EH (cell line): ENCODE measurements at regions not wholly inside any gene's neighbourhood (a gene's known extent, or its start where the extent isn't known, plus 50 kb on each side); places are given as distances from the start of the nearest gene placed in this dataset.
"Not testable (repeated sequence)": the region's sequence is repeated elsewhere in the genome, so short reads cannot be mapped to it uniquely, and the experiment has no call there.

ENCODE experiments used
- DNase-seq: peaks from one replicate; pipeline ENCODE4 v3.0.0-alpha.2; 2015; ENCODE audit warnings: low read depth

DNA sequence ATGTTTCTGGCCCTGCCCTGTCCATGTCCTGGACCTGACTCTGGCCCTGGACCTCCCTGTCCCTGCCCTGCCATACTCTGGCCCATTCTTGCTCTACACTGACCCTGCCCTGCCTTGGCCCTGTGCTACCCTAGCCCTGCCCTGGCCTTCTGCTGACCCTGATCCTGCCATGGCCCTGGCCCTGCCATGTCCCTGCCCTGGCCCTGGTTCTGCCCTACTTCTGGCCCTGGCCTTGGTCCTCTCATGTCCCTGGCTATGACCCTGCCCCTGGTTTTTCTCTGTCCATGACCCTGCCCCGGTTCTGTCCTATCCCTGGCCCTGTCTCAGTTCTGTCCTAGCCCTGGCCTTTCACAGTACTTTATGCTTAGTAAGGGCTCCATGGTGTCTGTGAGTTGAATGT, 234.5 kb downstream of the GOLGA6L6 start:
- not testable (repeated sequence) for DNase-seq

- not testable (repeated sequence) for DNase-seq
These were observed 235.0 kb downstream of the GOLGA6L6 start for GRCh38 chr15:20306497-20307106.

DNA sequence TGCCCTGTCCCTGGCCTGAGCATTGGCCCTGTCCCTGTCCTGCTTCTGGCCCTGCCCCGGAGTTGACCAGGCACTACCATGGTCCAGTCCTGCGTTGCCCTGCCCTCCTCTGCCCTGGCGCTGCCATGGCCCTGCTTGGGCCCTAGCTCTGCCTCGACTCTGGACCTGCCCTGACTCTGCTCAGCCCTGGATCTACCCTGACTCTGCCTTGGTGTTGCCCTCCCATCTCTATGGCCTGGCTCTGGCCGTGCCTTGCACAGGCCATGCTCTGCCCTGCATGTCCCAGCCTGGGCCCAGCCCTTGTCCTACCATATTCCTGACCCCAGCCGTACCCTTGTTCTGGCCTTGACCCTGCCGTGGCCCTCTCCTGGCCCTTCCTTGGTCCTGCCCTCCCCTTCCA, 235.7 kb downstream of the GOLGA6L6 start:
- DNase-seq: not testable (repeated sequence)

DNA sequence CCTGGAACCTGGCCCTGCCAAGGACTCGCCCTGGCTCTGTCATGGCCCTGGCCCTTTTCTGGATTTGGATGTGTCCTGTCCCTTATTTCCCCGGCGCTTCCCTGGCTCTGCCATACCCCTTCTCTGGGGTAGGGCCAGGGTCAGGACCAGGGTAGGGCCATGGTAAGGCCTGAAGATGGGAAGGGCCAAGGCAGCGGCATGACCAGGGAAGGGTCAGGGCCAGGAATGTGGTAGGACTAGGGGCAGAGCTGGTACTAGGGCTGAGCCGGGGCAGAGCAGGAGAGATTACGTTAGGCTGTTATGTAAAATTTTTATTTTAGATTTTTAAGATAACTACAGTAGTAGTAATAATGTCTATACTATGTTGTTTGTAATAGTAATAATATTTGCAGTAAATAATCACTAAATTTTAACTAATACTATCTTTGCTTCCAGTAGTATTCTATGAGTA, 236.6 kb downstream of the GOLGA6L6 start:
- DNase-seq: not testable (repeated sequence)

DNA sequence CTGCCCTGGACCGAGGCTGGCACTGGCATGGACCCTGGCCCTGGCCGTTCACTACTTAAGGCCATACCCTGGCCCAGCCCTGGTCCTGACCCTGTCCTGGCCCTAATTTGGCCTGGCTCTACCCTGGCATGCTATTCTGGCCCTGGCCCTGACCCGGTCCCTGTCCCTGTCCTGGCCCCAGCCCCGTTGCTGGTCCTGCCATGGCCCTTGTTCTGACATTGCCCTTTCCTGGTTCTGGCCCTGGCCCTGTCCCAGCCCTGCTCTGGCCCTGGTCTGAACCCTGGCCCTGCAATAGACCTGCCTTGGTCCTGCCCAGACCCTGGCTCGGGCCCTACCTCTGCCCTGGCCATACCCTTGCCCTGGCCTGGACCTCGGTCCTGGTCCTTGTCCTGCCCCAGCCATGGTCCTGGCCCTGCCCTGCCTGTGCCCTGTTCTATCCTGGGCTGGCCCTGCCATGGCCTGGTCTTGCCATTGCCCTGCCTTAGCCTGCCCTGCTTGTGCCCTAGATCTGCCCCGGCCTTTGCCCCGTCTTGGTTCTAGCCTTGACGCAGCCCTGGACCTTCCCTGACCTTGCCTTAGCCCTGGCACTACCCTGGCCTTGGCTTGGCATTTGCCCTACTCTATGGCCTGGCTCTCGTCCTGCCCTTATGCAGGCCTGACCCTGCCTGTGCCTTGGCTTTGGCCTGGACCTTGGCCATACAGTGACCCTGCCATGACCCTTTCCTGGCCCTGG, 237.2 kb downstream of the GOLGA6L6 start:
- not testable (repeated sequence) for DNase-seq

- DNase-seq: not testable (repeated sequence)
These were observed 238.1 kb downstream of the GOLGA6L6 start for GRCh38 chr15:20303248-20304171.

DNA sequence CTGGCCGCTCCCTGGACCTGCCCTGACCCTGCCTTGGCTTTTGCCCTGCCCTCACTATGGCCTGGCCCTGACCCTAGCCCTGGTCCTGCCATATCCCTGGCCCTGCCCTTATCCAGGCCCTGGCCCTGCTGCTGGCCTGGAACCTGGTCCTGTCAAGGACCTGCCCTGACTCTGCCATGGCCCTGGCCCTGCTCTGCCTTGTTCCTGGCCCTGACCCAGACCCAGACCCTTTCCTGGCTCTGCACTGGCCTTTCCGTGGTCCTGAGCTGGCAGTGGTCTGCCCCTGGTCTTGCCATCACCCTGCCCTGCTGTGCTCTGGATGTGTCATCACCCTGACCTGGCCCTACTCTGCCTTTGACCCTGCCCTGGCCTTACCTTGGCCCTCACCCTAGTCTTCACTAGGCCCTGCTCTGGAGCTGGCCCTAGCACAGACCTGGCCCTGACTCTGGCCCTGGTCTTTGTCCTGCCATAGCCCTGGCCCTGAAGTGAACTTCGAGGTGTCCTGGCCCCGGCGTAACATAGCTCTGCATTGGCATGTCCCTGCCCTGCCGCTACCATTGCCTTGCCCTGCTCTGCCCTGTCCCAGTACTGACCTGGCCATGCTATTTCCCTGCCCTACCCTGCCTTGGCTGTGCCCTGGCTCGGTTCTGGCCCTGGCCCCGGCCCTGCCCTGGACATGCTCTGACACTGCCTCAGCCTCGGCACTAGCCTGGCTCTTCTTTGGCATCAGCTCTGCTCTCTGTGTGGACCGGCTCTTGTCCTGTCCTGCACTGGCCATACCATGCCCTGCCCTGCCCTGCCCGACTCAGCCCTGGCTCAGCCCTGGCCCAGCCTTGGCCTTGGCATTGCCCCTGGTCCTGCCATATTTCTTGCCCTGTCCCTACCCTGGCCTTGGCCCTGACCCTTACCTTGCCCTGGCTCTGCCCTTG, 239.2 kb downstream of the GOLGA6L6 start:
- DNase-seq: not testable (repeated sequence)

GRCh38 chr15:20301471-20302081, 240.0 kb downstream of the GOLGA6L6 start:
- DNase-seq: not testable (repeated sequence)

DNA sequence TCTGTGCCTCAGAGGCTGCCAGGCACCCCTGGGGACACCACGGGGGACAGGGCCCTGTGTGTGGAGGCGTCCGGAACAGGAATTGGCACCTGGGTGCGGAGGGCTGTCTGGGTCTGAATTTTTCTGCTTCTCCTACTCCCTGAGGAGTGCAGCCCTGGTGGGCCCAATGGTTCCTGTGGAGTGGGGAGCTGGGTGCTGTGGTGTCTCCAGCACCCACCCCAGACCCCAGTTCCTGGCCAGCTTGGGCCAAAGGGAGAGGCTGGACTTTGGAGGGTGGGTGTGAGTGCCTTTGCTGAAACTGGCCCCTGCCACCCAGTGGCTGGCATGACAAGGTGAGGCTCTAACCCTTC, 240.6 kb downstream of the GOLGA6L6 start:
- not testable (repeated sequence) for DNase-seq

DNA sequence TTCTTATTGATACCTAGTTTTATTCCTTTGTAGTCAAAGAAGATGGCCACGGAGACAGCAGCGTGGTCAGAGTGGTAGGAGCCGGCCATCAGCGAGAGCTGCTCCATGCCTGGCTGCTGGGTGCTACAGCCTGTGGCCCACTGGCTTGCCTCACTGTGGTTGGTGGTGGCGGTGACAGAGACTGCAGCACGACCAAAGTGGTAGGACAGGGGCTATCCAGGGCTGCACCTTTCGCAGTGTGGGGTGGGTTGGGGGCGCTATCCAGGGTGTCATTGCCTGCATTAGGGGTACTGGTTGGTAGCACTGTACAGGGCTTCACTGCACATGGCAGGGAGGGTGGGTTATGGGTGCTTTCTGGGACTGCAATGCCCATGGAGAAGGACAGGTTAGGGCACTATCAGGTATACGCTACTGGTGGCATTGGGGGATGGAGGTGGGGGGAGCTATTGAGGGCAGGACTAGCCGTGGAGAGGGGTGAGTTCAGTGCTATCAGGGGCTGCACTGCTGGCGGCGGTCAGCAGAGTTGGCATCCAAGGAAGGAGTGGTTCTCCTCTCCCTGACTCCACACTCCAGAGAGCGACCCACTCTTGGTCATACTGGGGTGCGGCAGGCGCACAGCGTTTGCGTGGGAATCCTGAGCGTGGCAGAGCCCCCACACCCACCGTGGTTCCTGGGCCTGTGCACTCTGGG, 241.1 kb downstream of the GOLGA6L6 start:
- not testable (repeated sequence) for DNase-seq

- not testable (repeated sequence) for DNase-seq
These were observed 243.9 kb downstream of the GOLGA6L6 start for GRCh38 chr15:20297603-20298123.

- DNase-seq: not testable (repeated sequence)
These were observed 245.3 kb downstream of the GOLGA6L6 start for GRCh38 chr15:20296261-20296660.

DNA sequence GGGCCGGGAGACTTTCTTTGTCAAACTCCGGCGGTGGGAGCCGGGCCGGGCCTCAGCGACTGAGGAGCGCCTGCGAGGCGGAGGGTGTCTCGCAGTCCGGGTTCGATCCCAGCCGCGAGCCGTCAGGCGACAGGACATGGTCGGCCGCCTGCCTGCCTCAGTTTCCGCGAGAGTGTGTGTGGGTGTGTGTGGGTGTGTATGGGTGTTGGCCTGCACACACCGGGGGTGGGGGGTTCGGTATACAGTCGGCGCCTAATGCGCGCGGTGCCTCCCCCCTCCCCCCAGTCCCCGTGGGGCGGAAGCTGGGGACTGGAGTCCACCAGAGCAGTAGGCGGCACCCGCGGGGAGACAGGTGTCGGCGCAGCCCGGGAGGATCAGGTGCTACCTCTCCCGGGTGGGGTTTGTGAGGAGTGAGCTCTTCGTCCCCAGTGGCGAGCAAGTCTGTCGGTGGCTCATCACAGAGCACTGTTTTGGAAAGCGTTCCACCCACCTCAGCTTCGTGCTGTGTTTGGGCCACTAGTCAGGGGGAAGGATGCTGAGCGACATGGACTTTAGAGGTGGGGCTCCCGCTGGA, 246.3 kb downstream of the GOLGA6L6 start:
- DNase-seq: no peak

- no peak for DNase-seq
These were observed 246.9 kb downstream of the GOLGA6L6 start for GRCh38 chr15:20294651-20295237.

DNA sequence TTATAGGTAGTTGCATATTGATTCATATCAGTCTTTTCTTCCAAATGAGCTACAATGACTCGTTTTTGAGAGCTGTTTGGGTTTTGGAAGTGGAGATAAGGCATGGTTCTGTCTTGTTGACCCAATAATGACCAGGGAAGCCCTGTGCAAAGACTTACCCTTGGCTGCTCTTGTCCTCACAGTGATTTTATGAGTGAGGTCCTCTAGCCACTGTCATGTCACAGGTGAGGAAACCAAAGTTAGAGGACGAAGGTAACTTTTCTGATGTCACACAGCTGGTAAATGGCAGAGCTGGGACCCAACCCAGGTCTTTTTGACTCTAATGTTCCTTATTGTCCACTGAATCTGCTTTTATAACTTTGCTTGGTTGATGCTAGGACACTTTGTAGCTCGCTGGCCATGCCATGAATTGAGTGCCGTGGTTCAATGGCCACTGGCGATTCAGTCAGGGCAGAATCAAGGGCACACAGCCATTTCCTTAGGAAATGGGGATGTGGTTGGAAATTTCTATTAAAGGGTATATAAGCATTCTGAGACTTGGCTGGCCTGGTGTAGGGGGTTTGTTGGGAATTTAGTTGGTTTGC, 249.1 kb downstream of the GOLGA6L6 start:
- not testable (repeated sequence) for DNase-seq

GRCh38 chr15:20291616-20292015, 250.0 kb downstream of the GOLGA6L6 start:
- DNase-seq: not testable (repeated sequence)

DNA sequence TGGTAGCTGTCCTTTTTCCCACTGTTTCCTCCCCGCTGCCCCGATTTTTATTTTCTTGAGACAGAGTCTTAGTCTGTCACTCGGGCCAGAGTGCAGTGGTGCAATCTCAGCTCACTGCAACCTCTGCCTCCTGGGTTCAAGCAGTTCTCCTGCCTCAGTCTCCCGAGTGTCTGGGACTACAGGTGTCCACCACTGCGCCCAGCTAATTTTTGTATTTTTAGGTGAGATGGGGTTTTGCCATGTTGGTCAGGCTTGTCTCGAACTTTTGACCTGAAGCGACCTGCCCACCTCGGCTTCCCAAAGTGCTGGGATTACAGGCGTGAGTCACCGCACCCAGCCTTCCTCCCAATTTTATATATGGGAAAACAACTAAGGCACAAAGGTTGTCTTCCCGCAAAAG, 251.0 kb downstream of the GOLGA6L6 start:
- DNase-seq: not testable (repeated sequence)

DNA sequence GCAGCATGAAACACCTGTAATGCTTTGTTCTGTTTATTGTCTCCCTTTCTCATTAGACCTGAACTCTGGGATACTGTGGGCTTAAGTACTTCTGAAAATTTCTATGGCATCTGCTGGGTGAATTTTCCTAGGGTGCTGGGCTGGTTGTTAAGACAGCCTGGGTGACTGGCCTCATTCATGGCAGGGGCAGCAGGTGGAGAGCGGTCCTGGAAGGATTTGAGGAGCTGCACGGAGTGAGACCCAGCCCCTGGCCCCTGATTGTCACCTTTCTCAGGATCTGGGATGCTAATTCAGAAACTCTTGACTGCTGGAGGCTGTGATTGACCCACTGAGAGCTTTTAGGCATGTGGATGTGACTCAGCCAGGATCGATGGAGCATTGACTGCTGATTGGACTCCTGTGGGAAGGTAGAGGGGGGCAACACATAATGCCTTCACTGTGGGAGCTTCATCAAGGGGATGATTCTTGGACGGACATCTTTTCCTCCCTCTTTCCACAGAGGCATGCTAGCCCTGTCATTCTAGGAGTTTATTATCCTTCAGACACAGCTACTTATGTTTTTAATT, 252.0 kb downstream of the GOLGA6L6 start:
- DNase-seq: not testable (repeated sequence)
